HG02678 (cell line): ENCODE measurements at regions not wholly inside any gene's neighbourhood (a gene's known extent, or its start where the extent isn't known, plus 50 kb on each side); places are given as distances from the start of the nearest gene placed in this dataset.
A peak's percentile ranks its signal among the peaks of the same experiment; 100 is the strongest.

Source experiments
- ATAC-seq: cut with Tn5 transposase; IDR thresholded peaks from one replicate; pipeline ENCODE4 v1.9.1; 2021; ENCODE audit warnings: mild to moderate bottlenecking, moderate library complexity; ENCODE audit not compliant: unreplicated experiment

DNA sequence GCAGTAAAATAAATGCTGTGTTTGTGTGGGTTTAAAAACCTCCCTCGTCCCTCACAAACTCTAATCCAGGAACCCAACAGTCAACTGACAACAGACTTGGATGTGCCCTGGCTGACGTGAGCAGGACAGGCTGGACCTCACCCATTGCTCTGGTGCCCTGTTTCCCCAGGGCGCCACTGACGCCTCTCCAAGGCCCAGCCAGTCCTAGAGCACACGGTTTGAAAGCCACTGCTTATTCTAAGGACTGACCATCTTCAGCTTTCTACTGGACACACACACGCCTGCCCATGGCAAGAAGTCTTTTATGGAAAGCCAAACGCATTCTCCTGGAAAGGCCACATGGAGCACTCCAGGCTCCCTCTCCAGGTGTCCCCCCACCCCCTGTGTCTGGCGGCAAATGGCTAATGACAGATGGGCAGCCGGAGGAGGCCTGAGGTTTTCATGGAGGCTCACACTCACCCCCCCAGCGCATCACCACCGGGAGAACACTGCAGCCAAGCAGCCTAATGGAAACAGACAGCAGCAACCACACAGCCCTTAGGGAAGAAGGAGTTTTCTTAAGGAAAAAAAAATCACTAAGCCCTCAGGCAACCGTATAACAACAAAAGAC, 319.2 kb downstream of the SOX9 start:
- no peak for ATAC-seq

DNA sequence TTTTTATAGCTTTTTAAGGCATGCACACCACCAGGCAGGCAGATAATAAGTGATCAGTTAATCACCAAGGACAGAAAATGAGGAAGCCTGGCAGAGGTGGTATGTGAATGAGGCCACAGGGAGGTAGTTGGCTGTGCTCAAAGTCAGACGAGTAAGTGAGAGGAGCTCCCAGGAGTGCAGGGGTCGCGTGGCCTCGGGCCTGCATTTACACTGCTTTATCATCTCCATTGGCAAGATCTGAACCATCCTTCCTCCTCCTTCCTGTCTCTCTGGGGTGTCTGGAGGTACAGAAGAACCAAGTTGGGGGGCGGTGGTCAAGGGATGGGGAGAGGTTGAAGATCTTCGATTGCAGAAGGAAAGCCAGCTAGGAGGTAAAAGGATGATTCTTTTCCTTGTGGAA, 320.1 kb downstream of the SOX9 start:
- ATAC-seq = no peak

DNA sequence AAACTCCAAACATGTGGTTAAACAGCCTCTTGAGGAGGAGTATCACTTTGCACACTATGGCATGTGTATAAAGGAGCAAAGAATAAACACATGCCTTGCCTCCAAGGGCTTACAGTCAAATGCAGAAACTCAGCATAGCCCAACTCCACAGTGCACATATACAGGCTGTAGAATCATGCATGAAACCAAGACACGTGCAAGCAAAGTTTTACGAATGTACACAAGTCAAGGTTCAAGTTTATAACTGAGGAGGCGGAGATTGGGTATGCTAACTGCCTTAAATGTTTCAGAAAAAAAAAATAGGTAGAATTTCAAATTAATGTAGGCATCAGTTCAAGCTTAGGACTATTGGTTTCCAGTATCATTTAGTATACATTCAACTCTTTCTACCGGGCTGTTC, 321.1 kb downstream of the SOX9 start:
- no peak for ATAC-seq

DNA sequence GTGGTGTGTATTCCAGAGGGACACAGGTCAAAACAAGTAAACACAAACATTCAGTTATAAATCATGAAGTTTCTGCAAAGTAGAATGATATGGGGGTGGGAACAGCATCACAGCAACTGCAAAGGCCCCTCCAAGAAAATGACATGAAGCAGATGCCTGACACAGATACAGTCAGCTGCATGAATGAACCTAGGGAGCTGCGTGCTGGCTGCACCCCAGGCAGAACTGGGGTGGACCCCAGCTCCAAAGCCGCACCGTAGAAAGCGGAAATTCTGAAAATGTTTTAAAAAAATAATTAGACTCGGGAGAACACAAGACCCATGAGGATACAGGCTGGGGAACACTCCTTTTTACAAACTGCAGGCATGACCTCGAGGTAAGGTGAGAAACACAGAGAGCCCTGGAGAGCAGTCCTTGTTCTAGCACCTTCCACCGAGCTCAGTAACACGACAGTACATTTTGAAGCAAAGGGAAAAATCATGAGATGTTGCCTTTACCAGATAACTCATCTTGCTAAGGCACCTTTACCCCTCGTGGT, 323.8 kb downstream of the SOX9 start:
- no peak for ATAC-seq

DNA sequence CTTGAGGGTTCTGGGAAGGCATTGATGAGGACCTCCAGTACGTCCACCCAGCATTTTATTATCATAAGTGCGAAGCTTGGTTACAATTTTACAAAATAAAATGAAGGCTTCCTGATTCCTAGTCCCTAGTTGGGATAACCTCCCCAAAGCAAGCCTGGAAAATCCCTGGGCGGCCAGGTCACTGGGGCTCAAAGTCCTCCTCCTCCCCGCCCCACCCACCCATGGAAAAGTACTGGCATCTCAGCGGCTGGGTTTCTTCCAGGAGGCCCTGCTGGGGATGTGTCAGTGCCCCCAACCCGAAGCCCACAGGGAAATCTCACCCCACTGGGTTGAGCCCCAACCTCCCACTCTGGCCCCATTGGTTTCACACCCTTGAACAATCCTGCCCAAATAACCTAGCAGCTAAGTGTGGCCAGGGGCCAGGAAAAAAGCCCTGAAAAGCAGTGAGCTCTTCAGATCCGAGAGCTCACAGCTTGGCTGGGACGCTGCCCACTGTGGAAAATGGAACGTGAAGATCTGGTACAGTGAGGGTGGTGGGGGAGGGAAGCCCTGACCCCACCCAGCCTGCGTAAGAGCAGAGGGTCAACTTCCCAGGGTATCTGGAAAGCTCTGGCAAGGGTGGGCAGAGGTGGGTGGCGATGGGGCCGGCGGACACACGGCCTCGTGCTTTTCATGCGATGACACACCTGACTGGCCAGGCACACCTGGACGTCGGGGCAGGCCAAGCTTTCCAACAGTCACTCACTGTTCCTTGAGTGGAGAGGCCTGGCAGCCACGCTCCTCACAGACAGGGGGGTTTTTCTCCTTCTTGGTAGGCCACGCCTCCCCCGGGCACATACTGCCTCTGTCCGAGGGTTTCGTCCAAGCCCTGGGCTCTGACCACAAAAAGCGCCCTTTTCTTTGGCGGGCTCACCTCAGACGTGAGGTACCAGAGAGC, 324.5 kb downstream of the SOX9 start:
- no peak for ATAC-seq

DNA sequence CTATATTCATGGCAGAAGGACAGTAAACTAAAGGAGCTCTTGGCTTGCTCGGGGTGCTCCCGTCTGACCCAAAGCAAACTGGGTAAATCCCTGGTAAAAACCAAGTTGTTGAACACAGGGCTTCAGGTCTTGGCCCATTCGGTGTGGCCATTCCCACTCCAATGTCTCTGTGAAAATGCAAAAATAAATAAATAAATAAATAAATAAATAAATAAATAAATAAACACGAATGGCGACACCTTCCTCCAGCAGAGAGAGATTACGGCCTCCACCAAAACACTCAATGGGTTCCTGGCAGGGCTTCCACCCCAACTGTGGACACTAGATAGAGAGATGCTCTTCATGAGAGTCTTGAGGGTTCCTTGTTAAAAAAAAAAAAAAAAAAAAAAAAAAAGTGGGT, 325.3 kb downstream of the SOX9 start:
- ATAC-seq = no peak

DNA sequence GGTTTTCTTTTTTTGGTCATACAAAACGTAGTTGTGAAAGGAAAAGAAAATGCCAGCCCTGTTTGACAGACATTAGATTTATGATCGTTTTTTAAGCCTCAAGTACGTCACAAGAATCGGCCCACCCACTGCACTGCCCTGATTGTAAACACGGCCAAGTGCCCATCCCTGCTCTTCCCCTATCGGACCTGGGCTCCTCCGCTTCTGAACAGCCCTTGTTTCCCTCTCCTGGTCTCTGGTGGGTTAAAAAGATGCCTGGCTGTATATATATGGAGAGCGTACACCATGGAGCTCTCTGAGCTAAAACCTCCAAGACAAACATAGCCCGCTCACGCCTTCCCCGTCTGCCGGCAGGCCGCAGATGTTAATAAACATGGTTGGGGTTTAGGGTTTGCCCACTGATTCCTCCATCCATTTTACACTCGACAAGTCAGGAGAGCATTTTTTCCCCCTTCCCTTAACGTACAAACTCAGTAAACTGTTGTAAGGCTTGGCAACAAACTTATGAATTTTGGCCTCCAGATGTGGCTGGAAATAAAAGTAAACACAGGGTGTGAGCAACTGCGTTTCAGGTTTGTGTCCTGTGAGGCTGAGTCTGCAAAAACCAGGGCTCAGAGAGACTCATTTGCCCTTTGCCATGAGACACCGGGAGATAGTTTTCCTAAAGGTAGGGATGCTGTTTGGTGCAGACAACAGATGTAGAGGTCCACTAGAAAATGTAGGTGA, 325.9 kb downstream of the SOX9 start:
- no peak for ATAC-seq

DNA sequence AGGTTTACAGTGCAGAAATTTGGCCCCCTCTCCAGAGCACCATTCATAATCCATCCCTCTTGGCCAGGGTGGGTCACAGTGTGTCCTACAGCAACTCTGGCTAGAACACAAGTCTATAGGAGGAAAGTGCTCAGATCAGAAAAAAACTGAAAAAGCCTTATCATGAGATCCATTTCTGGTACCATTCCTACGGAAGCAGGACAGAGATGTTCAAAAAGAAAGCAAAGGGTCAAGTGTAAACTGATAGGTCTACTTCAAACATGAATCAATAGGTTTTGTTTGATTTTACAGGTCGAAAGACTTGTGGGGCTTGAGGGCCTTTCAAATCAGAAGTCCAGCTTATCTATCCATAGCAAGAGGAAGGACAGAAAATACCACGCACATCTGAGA, 326.4 kb downstream of the SOX9 start:
- ATAC-seq = no peak

DNA sequence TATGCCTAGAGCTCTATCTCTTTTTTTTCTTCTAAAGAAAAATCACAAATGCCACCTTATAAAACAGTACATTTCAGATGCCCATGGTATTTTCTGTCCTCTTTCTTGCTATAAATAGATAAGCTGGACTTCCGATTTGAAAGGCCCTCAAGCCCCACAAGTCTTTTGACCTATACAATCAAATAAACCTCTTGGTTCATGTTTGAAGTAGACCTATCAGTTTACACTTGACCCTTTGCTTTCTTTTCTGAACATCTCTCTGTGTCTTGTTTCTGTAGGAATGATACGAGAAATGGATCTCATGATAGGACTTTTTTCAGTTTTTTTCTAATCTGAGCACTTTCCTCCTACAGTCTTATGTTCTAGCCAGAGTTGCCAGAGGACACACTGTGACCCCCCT, 327.2 kb downstream of the SOX9 start:
- no peak for ATAC-seq

DNA sequence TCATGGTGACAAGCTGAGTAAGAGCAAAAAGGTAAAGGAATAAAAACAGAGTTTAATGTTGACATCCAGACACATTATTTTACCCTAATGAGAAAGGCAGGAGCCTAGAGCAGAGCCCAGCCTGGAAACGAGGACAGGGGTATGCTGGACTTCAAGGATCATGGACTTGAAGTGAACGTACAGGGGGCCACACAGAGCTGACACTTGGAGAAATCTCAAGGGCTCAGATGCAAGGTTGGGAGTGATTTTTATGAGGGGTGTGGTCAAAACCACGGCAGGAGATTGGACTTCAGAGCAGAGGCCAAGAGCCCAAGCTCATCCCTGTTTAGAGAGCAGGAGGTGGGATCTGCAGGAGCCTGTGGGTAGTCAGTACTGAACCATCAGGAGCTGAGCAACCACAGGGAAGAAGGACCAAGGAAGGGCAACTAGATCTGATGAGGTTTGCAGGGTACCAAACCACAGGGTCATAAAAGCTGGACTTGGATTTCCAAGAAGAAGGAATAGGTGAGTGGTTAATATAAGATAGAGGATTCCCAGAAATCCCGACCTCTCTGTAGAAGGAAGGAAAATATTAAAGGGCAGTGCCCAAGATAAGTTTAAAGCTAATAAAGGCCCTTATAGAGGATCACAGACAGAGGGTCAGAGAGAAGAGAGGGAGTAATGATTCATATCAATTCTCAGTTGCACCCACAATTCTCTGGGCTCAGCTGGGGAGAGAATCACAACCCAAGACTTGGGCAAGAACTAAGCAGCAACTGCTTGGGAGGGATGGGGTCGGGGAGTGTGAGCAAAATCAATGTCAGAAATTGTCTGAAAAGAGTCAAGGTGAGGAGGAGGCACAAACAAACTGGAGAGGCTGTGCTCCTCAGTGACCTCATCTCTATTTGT, 331.7 kb downstream of the SOX9 start:
- no peak for ATAC-seq

DNA sequence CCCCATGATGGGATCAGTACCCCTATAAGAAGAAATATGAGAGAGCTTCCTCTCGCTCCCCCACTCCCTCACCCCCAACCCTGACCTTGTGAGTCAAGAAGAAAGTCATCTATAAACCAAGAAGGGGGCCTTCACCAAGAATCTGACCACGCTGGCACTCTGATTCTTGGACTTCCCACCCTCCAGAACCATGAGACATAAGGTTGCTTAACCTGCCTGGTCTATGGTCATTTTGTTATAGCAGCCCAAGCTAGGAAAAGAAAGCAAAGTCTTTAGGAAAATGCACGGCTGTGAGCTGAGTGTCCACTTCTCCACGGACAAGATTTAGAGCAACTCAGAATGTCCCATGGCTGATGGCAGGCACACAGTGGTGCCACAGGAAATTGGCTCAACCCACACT, 333.5 kb downstream of the SOX9 start:
- ATAC-seq = no peak

DNA sequence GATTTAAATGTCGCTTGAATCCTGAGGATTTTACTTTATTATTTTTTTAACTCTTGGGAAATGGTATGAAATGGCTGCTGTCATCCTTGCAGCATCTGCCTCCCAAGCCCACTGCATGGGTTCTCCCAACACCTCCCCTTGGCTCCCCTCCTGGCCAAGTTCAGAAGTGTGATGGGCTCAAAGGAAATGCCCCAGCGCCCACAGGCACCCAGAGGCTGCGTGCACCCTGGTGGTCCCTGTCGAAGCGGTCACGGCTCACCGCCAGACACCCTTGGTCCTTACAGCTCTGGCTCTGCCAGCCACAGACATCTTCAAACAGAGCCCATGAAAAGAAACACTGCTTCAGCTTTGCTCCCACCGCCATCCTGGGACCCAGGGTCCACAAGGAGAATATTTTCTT, 334.7 kb downstream of the SOX9 start:
- no peak for ATAC-seq

DNA sequence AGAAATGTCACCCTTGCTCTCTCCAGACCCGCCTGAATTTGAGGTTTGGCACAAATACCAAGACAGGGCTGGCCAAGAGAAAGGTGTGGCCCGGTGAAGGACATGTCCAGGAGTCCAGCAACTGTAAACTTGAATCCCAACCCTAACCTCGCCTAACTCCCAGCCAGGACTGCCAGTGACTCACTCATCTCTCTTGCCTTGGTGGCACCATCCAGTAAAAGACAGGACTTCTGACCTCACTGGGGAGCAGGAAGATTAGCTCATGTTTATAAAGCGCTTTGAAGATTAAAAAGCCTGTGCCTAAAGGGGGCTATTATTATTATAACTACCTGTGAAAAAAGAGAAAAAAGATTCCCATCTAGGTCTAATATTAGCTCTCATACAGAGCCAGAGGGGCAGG, 335.3 kb downstream of the SOX9 start:
- no peak for ATAC-seq

DNA sequence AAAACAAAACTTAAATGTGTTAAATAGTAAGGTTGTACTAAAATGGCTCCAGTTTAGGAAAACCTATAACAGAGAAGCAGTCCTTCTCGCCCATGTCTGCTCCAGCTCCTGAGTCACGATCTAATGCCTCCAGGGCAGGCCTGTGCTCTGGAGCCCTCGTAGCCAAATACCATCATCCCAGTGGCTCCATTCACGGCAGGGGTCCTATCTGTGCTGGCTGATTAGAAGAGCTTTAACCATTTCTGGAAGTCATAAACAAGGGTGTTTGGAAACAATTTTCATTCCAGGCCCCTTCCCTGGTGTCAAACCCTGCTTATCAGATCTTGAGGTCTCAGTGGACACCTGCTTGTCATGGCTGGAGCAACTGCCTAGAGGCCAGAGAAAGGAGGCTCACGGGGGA, 336.9 kb downstream of the SOX9 start:
- ATAC-seq = no peak

DNA sequence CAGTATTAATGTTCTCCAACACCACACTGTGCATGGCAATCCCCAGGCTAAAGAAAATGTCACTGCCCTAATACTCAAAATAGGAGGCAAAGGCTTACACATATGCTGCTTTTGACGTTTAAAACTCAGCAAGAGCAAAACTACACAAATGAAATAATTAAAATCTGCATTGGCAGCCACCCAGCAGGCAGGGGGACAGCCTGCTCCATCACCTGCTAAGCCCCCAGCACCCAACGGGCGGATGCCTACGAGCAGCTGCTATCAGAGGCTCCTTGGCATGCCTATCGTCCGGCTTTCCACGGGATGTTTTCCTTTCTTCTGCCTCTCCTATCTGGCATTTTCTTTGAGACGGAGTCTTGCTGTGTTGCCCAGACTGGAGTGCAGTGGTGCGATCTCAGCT, 337.5 kb downstream of the SOX9 start:
- no peak for ATAC-seq

DNA sequence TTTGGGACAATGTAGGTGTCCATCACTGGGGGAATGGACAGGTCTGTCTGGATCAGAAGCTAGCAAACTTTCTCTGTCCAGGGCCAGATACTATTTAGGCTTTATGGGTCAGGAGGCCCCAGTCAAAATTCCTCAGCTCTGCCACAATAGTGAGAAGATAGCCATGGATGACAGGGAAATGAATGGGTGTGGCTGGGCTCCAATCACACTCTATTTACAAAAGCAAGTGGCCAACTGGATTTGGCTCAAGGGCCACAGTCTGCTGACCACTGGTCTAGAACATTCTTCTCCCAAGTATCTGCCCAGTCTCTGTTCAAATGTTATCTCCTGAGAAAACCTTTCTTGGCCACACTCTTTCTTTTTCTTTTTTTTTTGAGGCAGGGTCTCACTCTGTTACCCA, 339.9 kb downstream of the SOX9 start:
- no peak for ATAC-seq

DNA sequence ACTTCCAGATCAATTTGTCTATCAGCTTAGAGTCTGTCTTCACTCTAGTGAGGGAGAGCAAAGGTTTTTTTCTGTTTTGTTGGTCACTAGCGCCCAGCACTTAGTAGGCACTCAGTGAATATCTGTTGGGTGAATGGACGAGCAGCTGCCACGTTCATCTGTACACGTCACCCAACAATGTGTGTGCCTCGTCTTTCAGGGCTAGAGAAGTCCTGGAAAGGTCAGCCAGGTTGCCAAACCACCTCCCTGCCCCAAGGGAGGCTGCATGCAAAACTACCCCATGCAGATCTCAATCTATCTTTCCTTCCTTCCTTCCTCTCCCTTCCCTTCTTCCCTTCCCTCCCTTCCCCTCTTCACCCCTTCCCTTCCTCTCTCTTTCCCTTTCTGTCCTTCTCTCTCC, 340.9 kb downstream of the SOX9 start:
- no peak for ATAC-seq

DNA sequence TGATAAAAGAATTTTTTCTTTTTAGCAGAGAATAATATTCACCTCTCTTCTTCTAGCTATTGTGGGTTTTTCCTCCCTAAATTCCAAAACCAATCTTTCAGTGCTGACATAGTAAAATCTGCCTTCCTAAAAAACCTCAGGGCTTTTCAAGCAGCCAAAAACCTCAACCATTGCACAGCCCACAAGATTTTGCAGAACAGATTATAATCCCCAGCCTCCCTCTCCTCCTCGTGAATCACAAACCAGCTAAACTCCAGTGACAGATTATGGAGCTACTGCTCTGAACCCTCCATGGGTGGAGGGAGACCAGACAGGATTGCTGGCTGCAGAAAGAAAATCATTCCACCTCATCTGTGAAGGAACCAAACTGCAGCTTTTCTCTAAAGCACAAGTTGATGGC, 341.6 kb downstream of the SOX9 start:
- ATAC-seq = no peak

DNA sequence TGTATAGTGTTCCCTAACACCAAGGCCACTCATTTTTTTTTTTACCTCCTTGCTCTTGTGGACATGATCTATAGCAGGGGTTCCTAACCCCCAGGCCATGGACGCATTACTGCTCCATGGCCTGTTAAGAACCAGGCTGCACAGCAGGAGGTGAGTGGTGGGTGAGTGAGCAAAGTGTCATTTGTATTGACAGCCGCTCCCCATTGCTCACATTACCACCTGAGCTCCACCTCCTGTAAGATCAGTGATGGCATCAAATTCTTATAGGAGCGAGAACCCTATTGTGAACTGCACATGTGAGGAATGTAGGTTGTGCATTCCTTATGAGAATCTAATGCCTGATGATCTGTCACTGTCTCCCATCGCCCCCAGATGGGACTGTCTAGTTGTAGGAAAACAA, 342.0 kb downstream of the SOX9 start:
- no peak for ATAC-seq

DNA sequence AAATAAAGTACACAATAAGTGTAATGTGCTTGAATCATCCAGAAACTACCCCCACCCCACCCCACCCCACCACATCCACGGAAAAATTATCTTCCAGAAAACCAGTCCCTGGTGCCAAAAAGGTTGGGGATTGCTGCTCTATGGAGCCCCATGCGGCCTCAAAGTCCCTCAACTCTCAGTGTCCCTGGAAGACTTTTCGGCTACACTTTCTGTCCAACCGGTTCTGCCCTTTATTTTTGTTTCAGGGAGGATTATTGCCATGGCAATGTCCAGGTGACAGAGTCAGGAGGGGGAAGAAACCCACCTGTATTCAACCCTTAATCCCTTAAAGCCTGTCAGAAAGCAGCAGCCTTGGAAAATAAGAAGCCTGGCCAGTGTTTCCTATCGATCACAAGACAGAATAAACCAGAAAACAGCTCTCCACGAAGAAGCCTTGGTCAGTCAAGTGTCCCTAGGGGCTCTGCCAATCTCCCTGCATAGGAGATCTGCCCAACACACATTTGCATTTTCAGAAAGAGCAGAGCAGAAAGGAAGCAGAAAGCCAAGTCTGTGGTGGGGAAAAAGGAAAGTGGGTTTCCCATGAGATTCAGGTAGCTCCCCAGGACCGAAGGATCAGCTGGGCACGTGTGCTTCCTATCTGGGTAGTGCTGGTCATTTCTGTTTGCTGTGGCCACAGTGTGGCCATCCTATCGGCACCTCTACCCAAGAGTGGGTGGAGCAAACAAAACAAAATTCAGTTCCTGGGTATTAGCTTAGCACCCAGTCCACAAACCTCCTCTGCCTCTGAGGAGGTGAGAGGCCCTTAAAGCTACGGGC, 342.7 kb downstream of the SOX9 start:
- peak; percentile 39 for ATAC-seq
